Muscle of arm (tissue), 1 donor: ENCODE measurements at regions not wholly inside any gene's neighbourhood (a gene's known extent, or its start where the extent isn't known, plus 50 kb on each side); places are given as distances from the start of the nearest gene placed in this dataset.
"Not testable (repeated sequence)": the region's sequence is repeated elsewhere in the genome, so short reads cannot be mapped to it uniquely, and the experiment has no call there.

Experiments
- DNase-seq: peaks from one replicate; pipeline ENCODE4 v3.0.0-alpha.2; 2013

- no peak for DNase-seq
Measured at GRCh38 chr12:17084831-17085230, 478.9 kb upstream of the LMO3 start.

GRCh38 chr12:17079251-17079909, 473.4 kb upstream of the LMO3 start:
- DNase-seq = no peak

DNA sequence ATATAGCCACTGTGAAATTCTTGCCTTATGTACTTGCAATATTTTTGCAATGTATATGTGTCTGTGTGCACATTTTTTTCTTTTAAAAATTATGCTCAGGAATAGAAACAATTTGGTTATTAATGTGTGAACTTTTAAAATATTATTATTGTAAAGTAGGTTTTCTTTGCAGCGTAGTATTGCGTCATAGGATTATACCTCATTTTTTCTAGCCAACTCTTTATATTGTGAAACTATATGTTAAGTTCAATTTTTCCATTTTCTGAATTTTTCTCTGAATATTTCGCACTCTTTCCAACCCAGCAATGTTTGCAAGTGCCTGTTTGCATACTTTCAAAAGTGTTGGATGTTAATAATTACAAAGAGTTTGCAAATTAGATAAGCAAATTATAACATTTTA, 471.6 kb upstream of the LMO3 start:
- DNase-seq = no peak

- DNase-seq = no peak
Measured at GRCh38 chr12:17076811-17077210, 470.8 kb upstream of the LMO3 start.

DNA sequence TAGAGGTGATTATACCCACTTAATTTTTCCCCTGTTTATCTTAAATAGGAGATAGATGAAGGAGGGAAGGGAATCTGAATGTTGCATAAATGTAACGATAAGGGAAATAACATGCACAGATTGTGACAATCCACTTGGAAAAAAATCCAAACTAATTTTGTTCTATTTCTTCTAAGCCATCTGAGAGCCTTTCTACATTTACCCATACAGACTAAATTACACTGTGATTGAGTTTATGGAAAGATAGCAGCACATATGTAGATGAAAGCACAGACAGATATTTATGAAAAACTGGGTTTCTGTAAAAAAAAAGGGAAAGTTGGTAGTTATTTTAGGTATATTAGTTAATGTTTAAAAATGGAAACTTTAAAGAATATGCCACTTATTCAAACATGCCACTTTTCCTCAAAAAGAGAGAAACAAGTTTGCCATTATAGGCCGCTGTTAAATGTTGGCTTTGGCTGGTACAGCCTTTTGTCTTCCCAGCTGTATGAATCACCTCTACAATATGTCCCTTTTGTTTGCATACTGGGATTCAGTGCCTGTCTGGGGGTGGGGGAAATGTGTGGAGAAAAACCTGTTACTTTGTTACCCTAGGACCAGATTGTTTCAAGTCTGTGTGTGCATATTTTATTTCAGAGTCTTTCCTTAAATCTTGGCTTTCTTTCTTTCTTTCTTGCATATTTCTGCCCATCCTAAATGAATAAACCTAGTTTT, 470.2 kb upstream of the LMO3 start:
- no peak for DNase-seq

DNA sequence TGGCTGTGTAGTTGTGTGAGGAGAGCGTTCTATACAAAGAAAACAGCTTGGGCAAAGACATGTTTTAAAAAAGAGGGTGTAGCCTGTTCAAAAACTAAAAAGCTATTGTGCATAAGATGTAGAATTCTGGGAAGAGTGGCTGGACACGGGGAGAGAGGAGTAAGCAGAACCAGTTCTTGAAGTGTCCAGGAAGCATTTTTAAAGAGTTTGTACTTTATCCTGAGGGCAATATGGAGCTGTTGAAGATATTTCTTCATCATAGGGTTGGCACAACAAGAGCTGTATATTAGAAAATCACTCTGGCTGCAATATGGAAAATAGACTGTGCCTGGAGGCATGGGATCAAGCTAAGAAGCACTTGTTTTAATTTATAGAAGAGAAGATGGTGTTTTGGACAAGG, 458.9 kb upstream of the LMO3 start:
- DNase-seq = no peak

DNA sequence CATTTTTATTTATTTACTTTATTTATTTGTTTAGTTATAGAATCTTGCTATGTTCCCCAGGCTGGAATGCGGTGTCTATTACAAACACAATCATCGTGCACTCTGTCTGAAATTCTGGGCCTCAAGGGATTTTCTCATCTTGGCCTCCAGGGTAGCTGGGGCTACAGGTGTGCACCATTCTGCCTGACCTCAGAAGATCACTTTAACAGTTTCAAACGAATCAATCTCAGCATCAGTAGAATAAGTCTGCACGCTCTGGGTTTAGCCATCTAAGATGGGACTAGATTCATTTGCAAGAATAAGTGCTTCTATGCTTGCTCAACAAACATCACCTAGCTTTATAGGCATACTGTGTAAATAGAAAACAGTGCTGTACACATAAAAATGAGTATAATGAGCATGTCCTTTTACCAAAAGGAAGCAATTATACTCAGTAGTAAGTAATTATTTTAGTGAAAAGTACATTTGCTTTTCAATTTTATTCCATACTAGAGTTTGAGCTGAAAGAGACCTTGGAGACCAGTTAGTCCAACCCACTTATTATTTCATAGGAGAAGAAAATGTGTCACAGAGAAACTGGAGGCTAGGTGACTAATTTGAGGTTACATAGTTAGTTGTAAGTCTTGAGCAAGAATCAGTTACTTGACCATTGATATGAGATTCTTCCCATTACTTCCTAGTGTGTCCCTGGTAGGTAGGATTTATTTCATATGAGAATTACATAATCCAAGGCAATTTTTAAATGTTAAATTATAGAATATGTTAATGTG, 456.5 kb upstream of the LMO3 start:
- DNase-seq = no peak

DNA sequence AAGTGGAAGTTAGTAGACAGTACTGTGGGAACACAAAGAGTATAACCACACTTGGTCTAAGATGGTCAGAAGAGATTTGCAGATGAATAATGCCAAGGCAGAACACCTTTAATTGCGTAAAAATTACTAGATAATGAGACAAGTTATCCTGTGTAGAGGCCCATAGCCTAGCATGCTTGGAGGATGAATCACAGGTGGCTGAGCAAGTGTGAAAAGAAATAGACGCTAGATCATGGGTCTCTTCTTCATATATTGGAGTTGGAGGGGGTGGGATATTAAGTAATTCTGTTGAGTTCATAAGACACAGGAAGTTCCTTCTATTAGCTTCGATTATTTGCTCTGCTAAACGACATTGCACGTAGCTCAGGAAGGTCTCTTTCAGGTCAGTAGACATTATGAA, 454.3 kb upstream of the LMO3 start:
- DNase-seq = no peak

GRCh38 chr12:17056546-17056945, 450.6 kb upstream of the LMO3 start:
- no peak for DNase-seq

GRCh38 chr12:17038923-17039322, 433.0 kb upstream of the LMO3 start:
- DNase-seq = no peak

DNA sequence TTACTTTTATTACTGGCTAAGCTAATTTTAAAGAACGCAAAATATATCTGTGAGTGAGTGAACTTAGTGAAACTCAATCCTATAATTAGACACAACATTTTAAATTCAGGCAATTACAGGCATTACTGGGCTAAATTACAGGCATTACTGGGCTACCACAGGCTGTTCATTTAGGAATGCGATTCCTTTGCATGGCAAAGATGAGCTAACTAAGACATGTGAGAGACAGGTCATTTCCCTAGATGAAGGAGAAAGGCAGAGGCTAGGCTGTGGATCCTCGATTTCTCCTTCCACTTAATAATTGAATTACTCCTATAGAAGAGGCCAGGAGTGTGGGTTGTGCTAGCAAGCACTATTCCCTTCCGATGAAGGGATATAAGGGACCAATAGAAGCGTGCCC, 429.4 kb upstream of the LMO3 start:
- no peak for DNase-seq

DNA sequence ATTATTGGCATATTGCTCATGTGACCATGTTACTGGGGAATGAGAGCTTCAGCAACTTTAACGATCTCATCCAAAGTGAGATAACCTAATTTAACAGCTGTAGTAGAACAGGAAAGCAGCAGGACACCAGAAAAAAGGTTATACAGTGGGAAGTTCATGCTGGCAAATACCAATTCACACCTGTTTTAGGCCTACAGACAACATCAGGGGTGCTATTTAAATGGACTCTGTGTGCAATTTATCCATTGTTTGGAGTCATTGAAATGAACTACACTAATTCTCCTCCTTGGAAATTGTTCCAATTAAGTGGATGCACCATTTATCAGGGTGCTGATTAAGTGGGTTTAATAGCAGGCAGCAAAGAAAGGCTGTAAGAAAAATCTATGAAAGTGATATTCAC, 424.4 kb upstream of the LMO3 start:
- DNase-seq = no peak

DNA sequence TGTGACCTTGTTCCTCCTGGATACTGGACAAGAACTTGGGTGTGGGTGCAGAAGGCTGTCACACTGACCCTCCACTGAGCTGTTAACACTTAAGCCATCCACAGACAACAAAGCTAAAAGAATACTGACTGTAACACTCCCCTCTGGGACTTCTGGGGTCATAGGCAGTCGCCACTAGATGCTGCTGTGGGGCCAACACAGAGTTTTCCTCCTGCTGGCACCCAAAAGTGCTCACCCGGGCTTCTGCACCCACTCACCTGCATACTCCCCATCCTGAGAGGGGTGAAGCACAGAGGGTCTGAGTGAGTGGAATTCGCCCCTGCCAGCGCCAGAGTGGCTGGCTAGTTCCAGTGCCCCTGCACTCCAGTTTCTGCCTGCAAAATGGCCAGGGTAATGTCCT, 422.4 kb upstream of the LMO3 start:
- no peak for DNase-seq

- DNase-seq = not testable (repeated sequence)
Measured at GRCh38 chr12:17025424-17025823, 419.5 kb upstream of the LMO3 start.

DNA sequence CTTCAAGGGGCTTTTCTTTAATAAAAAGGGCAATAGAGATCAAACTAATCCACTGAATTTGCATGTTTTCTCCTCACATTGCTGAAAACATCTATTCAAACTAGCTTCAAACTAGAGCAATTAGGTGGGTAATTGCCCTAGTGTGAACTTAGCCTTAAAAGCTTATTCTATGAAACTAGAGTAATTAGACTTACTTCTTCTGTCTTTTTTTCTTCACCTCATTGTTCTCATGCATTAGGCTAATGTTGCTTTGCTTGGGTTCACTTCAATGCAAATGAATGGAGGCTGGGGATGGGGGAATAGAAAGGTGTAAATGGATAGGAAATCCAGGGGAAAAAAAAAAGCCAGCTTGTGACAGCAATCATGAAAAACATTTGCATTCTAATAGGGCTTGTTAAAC, 414.8 kb upstream of the LMO3 start:
- no peak for DNase-seq

- DNase-seq = no peak
Measured at GRCh38 chr12:17017402-17017801, 411.4 kb upstream of the LMO3 start.

DNA sequence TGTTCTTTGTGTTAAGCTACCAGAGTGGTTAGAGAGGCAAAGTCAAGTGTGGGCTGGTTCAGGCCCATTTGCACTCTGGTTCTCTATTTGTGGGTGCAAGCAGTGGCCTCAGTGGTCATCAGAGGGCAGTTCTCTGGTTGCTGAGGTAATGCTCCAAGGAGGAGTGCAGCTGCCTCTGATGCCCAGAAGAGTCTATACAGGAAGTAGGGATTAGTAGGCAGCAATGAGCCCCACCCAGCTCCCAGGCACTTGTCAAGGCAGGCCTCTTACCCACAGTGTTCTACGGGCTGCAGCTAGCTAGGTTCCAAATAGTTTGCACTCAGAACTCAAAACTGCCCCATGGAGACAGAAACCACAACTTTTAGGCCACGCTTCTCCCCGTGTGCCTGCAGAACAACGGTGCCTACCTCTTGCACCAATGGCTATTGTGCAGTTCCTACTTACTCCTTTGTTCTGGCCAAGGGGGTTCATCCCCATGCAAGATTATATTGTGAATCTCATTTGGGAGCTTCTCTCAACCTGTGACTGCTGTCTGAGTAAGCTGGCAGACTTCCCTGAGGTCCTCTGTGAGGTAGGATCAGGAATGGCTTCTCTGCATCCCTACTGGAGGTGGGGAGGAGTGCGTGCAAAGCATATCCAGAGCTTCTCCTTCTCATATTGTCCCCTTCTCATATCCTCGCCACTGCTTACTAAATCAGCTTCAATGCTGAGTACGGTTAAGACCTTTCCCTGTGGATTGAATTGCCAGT, 410.3 kb upstream of the LMO3 start:
- DNase-seq = no peak

DNA sequence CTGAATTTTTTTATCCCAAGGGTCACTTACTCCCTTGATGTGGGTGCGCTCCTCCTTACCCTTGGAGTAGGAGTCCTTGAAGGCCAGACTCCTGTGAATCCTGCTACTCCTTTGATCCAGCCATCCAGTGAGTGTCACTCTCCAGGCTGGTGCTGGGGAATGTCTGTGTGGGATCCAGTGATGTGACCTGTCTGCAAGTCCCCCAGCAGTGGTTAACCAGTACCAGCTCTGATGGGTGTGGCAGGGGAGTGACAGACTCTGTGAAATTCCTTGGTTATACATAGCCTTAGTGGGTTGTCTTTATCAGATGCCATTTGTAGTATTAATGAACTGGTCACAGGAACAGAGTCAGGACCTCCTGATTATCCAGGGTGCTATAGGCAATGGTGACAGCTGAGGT, 409.5 kb upstream of the LMO3 start:
- no peak for DNase-seq

DNA sequence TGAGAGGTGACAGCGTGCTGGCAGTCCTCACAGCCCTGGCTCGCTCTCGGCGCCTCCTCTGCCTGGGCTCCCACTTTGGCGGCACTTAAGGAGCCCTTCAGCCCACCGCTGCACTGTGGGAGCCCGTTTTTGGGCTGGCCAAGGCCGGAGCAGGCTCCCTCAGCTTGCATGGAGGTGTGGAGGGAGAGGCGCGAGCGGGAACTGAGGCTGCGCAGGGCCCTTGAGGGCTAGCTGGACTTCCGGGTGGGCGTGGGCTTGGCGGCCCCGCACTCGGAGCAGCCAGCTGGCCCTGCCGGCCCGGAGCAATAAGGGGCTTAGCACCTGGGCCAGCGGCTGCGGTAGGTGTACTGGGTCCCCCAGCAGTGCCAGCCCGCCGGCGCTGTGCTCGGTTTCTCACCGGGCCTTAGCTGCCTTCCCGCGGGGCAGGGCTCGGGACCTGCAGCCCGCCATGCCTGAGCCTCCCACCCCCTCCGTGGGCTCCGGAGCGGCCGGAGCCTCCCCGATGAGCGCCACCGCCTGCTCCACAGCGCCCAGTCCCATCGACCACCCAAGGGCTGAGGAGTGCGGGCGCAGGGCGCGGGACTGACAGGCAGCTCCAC, 401.6 kb upstream of the LMO3 start:
- not testable (repeated sequence) for DNase-seq

GRCh38 chr12:16998538-16998937, 392.6 kb upstream of the LMO3 start:
- DNase-seq = not testable (repeated sequence)

GRCh38 chr12:16984484-16984883, 378.5 kb upstream of the LMO3 start:
- DNase-seq = no peak
